ENCODE measurements at regions not wholly inside any gene's neighbourhood (a gene's known extent, or its start where the extent isn't known, plus 50 kb on each side); places are given as distances from the start of the nearest gene placed in this dataset.
"Not testable (repeated sequence)": the region's sequence is repeated elsewhere in the genome, so short reads cannot be mapped to it uniquely, and the experiment has no call there.

DNA sequence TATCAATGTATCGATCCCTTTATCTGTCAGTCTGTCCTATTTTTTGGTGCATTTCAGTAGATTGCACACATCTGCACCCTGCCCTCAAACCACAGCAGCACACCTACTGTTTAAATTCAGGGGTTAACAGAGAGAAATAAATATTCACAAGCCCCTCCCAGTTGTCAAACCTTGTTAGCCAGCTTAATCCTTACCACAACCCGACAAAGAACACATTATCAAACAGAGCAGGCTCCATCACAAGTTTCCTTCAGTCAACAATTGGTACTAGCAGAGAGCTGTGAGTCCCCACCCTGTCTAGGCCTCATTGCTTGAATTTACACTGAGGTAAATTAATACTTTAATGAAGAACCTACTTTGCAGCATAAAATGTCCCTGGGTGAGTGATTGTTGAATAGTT, 249.8 kb downstream of the FNDC1 start:
- ChIA-PET POLR2A (no interaction called here), CTCF (no interaction called here)
- TF ChIP-seq, protein P1, sequence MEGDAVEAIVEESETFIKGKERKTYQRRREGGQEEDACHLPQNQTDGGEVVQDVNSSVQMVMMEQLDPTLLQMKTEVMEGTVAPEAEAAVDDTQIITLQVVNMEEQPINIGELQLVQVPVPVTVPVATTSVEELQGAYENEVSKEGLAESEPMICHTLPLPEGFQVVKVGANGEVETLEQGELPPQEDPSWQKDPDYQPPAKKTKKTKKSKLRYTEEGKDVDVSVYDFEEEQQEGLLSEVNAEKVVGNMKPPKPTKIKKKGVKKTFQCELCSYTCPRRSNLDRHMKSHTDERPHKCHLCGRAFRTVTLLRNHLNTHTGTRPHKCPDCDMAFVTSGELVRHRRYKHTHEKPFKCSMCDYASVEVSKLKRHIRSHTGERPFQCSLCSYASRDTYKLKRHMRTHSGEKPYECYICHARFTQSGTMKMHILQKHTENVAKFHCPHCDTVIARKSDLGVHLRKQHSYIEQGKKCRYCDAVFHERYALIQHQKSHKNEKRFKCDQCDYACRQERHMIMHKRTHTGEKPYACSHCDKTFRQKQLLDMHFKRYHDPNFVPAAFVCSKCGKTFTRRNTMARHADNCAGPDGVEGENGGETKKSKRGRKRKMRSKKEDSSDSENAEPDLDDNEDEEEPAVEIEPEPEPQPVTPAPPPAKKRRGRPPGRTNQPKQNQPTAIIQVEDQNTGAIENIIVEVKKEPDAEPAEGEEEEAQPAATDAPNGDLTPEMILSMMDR (IDR thresholded peaks at IDR 0.05; ENCODE audit: low read depth, low read length), result no peak
- Histone ChIP-seq H3K27ac (ENCODE audit: low read depth, low read length) (no peak overlapping the region), H3K9me3 (ENCODE audit: control insufficient read depth, insufficient read depth, low read length) (peaks cover 3% of the 10 kb centered on the region; the same call in 1 of the 2 replicates), H3K27me3 (ENCODE audit: control insufficient read depth, insufficient read depth, low read length) (no peaks in the 10 kb centered on the region), H3K4me3 (ENCODE audit: low read depth, low read length) (no peak overlapping the region)
- no peak for DNase-seq (ENCODE audit: low read depth, low spot score)

DNA sequence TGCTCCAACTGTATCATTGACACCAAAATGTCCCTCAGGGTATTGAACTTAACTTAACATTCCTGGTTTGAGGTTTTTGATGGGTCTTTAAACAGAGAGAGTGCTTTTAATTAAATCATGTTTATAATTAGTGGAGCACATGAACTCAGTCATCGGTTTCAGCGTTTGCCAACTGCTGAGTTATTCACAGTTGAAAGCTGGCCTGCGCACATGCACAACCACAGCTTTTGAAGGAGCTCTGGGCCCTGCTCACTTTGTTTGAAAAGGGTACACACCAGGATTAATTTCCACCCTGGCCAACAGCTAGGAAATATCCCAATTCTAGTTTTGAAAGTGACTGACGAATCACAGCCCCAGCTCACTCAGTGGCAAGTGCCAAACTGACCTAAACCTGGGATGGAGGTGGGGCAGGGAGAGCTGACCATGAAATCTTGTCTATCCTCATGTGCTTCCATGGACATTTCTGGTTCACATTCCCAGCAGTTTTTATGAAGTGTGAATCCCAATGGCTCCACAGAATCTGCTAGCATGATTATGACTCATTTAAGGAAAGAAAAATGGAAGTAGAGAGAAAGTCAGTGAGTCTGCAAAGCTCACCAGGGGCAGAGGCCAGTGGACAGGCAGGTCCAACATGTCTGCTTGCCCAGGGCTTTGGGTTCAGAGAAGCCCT, 247.8 kb downstream of the FNDC1 start:
- no peak overlapping the region for H3K27ac ChIP-seq (ENCODE audit: low read depth, low read length)
- TF ChIP-seq, protein P1 (IDR thresholded peaks at IDR 0.05; ENCODE audit: low read depth, low read length), result no peak
- no peak for DNase-seq (ENCODE audit: low read depth, low spot score)
- H3K27me3 ChIP-seq (ENCODE audit: control insufficient read depth, insufficient read depth, low read length), result no peaks in the 10 kb centered on the region
- H3K4me3 ChIP-seq (ENCODE audit: low read depth, low read length), result no peak overlapping the region
- ChIA-PET POLR2A (no interaction called here), CTCF (no interaction called here)
- peaks cover 3% of the 10 kb centered on the region; the same call in 1 of the 2 replicates for H3K9me3 ChIP-seq (ENCODE audit: control insufficient read depth, insufficient read depth, low read length)

DNA sequence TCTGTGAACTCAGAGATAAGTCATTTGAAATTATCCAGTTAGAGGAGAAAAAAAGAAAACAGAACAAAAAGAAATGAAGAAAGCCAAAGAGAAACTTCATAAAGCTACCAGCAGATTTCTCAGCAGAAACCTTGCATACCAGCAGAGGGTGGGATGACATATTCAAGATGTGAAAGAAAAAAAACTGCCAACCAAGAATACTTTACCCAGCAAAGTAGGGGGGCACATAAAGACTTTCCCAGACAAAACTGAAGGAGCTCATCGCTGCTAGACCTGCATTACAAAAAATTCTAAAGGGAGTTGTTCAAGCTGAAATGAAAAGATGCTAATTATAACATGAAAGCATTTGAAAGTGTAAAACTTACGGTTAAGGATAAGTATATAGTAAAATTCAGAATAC, 246.3 kb downstream of the FNDC1 start:
- Histone ChIP-seq H3K27ac (ENCODE audit: low read depth, low read length) (no peak overlapping the region), H3K4me3 (ENCODE audit: low read depth, low read length) (no peak overlapping the region), H3K27me3 (ENCODE audit: control insufficient read depth, insufficient read depth, low read length) (no peaks in the 10 kb centered on the region), H3K9me3 (ENCODE audit: control insufficient read depth, insufficient read depth, low read length) (no peaks in the 10 kb centered on the region)
- no peak for DNase-seq (ENCODE audit: low read depth, low spot score)
- TF ChIP-seq, protein P1 (IDR thresholded peaks at IDR 0.05; ENCODE audit: low read depth, low read length), result no peak
- ChIA-PET POLR2A (no interaction called here), CTCF (no interaction called here)

DNA sequence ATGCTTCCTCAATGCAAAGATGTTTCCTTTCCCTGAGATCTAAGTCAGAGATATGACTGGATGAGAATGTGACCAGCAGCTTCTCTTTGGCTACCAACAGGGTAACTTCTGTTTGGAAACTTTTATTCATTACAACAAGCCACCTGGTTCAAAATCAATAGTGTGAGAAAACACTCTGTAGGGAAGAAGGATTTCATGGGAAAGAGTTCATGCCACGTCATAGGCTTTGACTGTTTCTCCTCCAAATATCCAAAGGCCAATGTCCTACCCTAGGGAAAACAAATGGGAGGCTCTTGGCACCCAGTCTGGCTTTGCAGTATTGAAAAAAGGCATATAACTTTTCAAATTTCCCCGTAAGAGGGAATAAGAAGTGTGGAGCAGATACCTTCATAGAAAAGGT, 245.5 kb downstream of the FNDC1 start:
- no peak overlapping the region for H3K4me3 ChIP-seq (ENCODE audit: low read depth, low read length)
- no peaks in the 10 kb centered on the region for H3K27me3 ChIP-seq (ENCODE audit: control insufficient read depth, insufficient read depth, low read length)
- ChIA-PET POLR2A (no interaction called here), CTCF (no interaction called here)
- TF ChIP-seq, protein P1 (IDR thresholded peaks at IDR 0.05; ENCODE audit: low read depth, low read length), result no peak
- H3K9me3 ChIP-seq (ENCODE audit: control insufficient read depth, insufficient read depth, low read length), result no peaks in the 10 kb centered on the region
- no peak overlapping the region for H3K27ac ChIP-seq (ENCODE audit: low read depth, low read length)
- DNase-seq (ENCODE audit: low read depth, low spot score), result no peak

DNA sequence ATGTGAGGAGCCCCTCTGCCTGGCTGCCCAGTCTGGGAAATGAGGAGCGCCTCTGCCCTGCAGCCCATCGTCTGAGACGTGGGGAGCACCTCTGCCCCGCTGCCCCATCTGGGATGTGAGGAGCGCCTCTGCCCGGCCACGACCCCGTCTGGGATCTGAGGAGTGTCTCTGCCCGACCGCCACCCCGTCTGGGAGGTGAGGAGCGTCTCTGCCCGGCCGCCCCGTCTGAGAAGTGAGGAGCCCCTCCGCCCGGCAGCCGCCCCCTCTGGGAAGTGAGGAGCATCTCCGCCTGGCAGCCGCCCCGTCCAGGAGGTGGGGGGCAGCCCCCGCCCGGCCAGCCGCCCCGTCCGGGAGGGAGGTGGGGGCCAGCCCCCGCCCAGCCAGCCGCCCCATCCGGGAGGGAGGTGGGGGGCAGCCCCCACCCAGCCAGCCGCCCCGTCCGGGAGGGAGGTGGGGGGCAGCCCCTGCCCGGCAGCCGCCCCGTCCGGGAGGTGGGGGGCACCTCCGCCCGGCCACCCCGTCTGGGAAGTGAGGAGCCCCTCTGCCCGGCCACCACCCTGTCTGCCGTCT, 238.1 kb downstream of the FNDC1 start:
- H3K27ac ChIP-seq (ENCODE audit: low read depth, low read length); DNase-seq (ENCODE audit: low read depth, low spot score); CTCF ChIA-PET; H3K27me3 ChIP-seq (ENCODE audit: control insufficient read depth, insufficient read depth, low read length); H3K4me3 ChIP-seq (ENCODE audit: low read depth, low read length); POLR2A ChIA-PET; H3K9me3 ChIP-seq (ENCODE audit: control insufficient read depth, insufficient read depth, low read length): not testable (repeated sequence)
